Left cardiac atrium (tissue), 4 donors: ENCODE measurements at regions not wholly inside any gene's neighbourhood (a gene's known extent, or its start where the extent isn't known, plus 50 kb on each side); places are given as distances from the start of the nearest gene placed in this dataset.
A peak's percentile ranks its signal among the peaks of the same experiment; 100 is the strongest.
"Not testable (repeated sequence)": the region's sequence is repeated elsewhere in the genome, so short reads cannot be mapped to it uniquely, and the experiment has no call there.

Experiments
- ATAC-seq, 2 donors: fragments of 200-7000 bp; cut with Tn5 transposase; one replicate each; pipeline ENCODE4 v1.9.1; 2020; ENCODE audit warnings: mild to moderate bottlenecking in 2 of 2, moderate library complexity in 2 of 2
- DNase-seq: peaks from one replicate; pipeline ENCODE4 v3.0.0-alpha.2; 2020
- intact Hi-C, 2 donors: fragments of 100-400 bp; cut with DNase I; formaldehyde crosslinking; loops; one replicate each; pipeline versions ENCODE4 v1.14.1 to v1.15.1; 2022 to 2023
- donor health status: DM: no; HTN: yes; CAD: no.
- donor health status: DM: no; HTN: yes; CAD: no; lungs with severe emphysema.
- donor health status: DM: yes; HTN: yes; CAD: no.
- donor health status: Dilated cardiomyopathy.

- DNase-seq (no peak), ATAC-seq (no peak)
- intact Hi-C loops: no loop called here
Measured at GRCh38 chr7:80026766-80027165, 107.9 kb upstream of the GNAI1 start.

GRCh38 chr7:80020277-80020676, 114.4 kb upstream of the GNAI1 start:
- intact Hi-C loops, ATAC-seq, DNase-seq: not testable (repeated sequence)

- intact Hi-C loops: loop anchor here in 1 of 2 donors (10.0 kb wide), 2 partner anchors 215 to 715 kb away; no protein-coding TSS in a partner anchor
- not testable (repeated sequence) for ATAC-seq, DNase-seq
Measured at GRCh38 chr7:80019809-80020207, 114.8 kb upstream of the GNAI1 start.

- DNase-seq (peak; percentile 27), ATAC-seq (peak; percentile 53 to 65)
- intact Hi-C loops: loop anchor here in 1 of 2 donors (10.0 kb wide), 2 partner anchors 214 to 714 kb away; no protein-coding TSS in a partner anchor
Measured at GRCh38 chr7:80018941-80019808, 115.5 kb upstream of the GNAI1 start.

GRCh38 chr7:80017101-80017698, 117.4 kb upstream of the GNAI1 start:
- no peak for ATAC-seq
- intact Hi-C loops: loop anchor here in 1 of 2 donors (10.0 kb wide), 2 partner anchors 212 to 712 kb away; no protein-coding TSS in a partner anchor
- no peak for DNase-seq

- intact Hi-C loops: loop anchor here in 1 of 2 donors (10.0 kb wide), 2 partner anchors 210 to 710 kb away; no protein-coding TSS in a partner anchor
- ATAC-seq (no peak), DNase-seq (no peak)
Measured at GRCh38 chr7:80014511-80014910, 120.1 kb upstream of the GNAI1 start.

- no peak for DNase-seq
- no peak for ATAC-seq
- intact Hi-C loops: no loop called here
Measured at GRCh38 chr7:80008039-80008438, 126.6 kb upstream of the GNAI1 start.

- intact Hi-C loops: no loop called here
- ATAC-seq (no peak), DNase-seq (no peak)
Measured at GRCh38 chr7:80002865-80003264, 131.8 kb upstream of the GNAI1 start.

GRCh38 chr7:79998363-79998762, 136.3 kb upstream of the GNAI1 start:
- DNase-seq (no peak), ATAC-seq (no peak)
- intact Hi-C loops: no loop called here

- intact Hi-C loops: no loop called here
- DNase-seq (no peak), ATAC-seq (no peak)
Measured at GRCh38 chr7:79997345-79997744, 137.3 kb upstream of the GNAI1 start.

- intact Hi-C loops, DNase-seq, ATAC-seq: not testable (repeated sequence)
Measured at GRCh38 chr7:79995741-79996140, 138.9 kb upstream of the GNAI1 start.

- DNase-seq (no peak), ATAC-seq (peak in 1 of 2 donors; percentile 65)
- intact Hi-C loops: no loop called here
Measured at GRCh38 chr7:79988653-79989052, 146.0 kb upstream of the GNAI1 start.

GRCh38 chr7:79984210-79984609, 150.4 kb upstream of the GNAI1 start:
- DNase-seq (no peak), ATAC-seq (peak in 1 of 2 donors; percentile 43)
- intact Hi-C loops: no loop called here

- DNase-seq (no peak), ATAC-seq (no peak)
- intact Hi-C loops: no loop called here
Measured at GRCh38 chr7:79982141-79982770, 152.4 kb upstream of the GNAI1 start.

- DNase-seq (no peak), ATAC-seq (peak in 1 of 2 donors; percentile 53)
- intact Hi-C loops: no loop called here
Measured at GRCh38 chr7:79980376-79980775, 154.3 kb upstream of the GNAI1 start.

- no peak for DNase-seq
- ATAC-seq: no peak
- intact Hi-C loops: no loop called here
Measured at GRCh38 chr7:79979437-79979836, 155.2 kb upstream of the GNAI1 start.

- ATAC-seq (no peak), DNase-seq (no peak)
- intact Hi-C loops: no loop called here
Measured at GRCh38 chr7:79977481-79977880, 157.2 kb upstream of the GNAI1 start.

- ATAC-seq, DNase-seq, intact Hi-C loops: not testable (repeated sequence)
Measured at GRCh38 chr7:79976711-79977020, 158.0 kb upstream of the GNAI1 start.

- ATAC-seq, intact Hi-C loops, DNase-seq: not testable (repeated sequence)
Measured at GRCh38 chr7:79975986-79976710, 158.5 kb upstream of the GNAI1 start.
